SK-N-SH (cell line): ENCODE measurements at regions not wholly inside any gene's neighbourhood (a gene's known extent, or its start where the extent isn't known, plus 50 kb on each side); places are given as distances from the start of the nearest gene placed in this dataset.

Experiments used
- CTCF ChIA-PET: fragments of 300-600, 350-600 bp; formaldehyde crosslinking; extraction: SDS; loops from one replicate; lab custom pipeline; 2021; lab: Yijun Ruan, JAX
- POLR2A ChIA-PET: fragments of 350-600 bp; sonication (Branson Sonifier 250); formaldehyde crosslinking; extraction: SDS; loops from one replicate; lab custom pipeline; 2020; ENCODE audit warnings: antibody characterized with exemption, inconsistent platforms; lab: Yijun Ruan, JAX
- DNase-seq: peaks from one replicate; pipeline ENCODE4 v3.0.0; 2012
- H2AFZ ChIP-seq: fragments of 200-600 bp; sonication (generic); 2 replicates; pipeline ENCODE4 v1.8.1; 2016; ENCODE audit warnings: antibody characterized with exemption, mild to moderate bottlenecking, low read depth
- H3F3A ChIP-seq: fragments of 200-600 bp; sonication (generic); replicated peaks from 2 replicates; pipeline ENCODE3; 2016; ENCODE audit warnings: antibody characterized with exemption, mild to moderate bottlenecking; ENCODE audit not compliant: insufficient read depth
- H3K27ac ChIP-seq, 2 experiments: fragments of 200-500 bp in 1 of 2; fragments of 200-600 bp in 1 of 2; sonication (Bioruptor generic) in 1 of 2; sonication (generic), shearing (Covaris generic) in 1 of 2; 2 replicates each; pipeline versions ENCODE4 v1.5.1 to v1.6.1; 2014 to 2016; ENCODE audit warnings: low read depth in 2 of 2, inconsistent platforms in 1 of 2, low read length in 1 of 2, mild to moderate bottlenecking in 1 of 2, mixed read lengths in 1 of 2
- H3K27me3 ChIP-seq: fragments of 200-600 bp; sonication (generic), shearing (Covaris generic); 2 replicates; pipeline ENCODE4 v1.6.1; 2016; ENCODE audit warnings: mixed run types; ENCODE audit not compliant: insufficient read depth
- H3K36me3 ChIP-seq, 2 experiments: fragments of 200-500 bp in 1 of 2; fragments of 200-600 bp in 1 of 2; sonication (Bioruptor generic) in 1 of 2; sonication (generic) in 1 of 2; replicated peaks in 1 of 2; 2 replicates each; pipeline versions ENCODE3 to v1.5.1; 2014 to 2016; ENCODE audit warnings: low read length in 1 of 2, mild to moderate bottlenecking in 1 of 2; ENCODE audit not compliant: insufficient read depth in 2 of 2, control insufficient read depth in 1 of 2
- H3K4me1 ChIP-seq, 2 experiments: fragments of 200-500 bp in 1 of 2; fragments of 200-600 bp in 1 of 2; sonication (Bioruptor generic) in 1 of 2; sonication (generic), shearing (Covaris generic) in 1 of 2; 2 replicates each; pipeline versions ENCODE4 v1.5.1 to v1.6.1; 2014 to 2016; ENCODE audit warnings: low read depth in 1 of 2, low read length in 1 of 2, mixed run types in 1 of 2; ENCODE audit not compliant: insufficient read depth in 2 of 2, control insufficient read depth in 1 of 2
- H3K4me2 ChIP-seq: fragments of 200-600 bp; sonication (generic), shearing (Covaris generic); 2 replicates; pipeline ENCODE4 v1.6.1; 2017; ENCODE audit warnings: mixed run types
- H3K4me3 ChIP-seq, 2 experiments: fragments of 200-500 bp in 1 of 2; fragments of 200-600 bp in 1 of 2; sonication (Bioruptor generic) in 1 of 2; sonication (generic), shearing (Covaris generic) in 1 of 2; 2 replicates each; pipeline versions ENCODE4 v1.5.1 to v1.8.1; 2014 to 2016; ENCODE audit warnings: low read depth in 2 of 2, inconsistent platforms in 1 of 2, low read length in 1 of 2, mild to moderate bottlenecking in 1 of 2, mixed read lengths in 1 of 2, moderate library complexity in 1 of 2
- H3K79me2 ChIP-seq: fragments of 200-600 bp; sonication (generic); 2 replicates; pipeline ENCODE4 v1.8.1; 2017; ENCODE audit warnings: mild to moderate bottlenecking; ENCODE audit not compliant: insufficient read depth
- H3K9ac ChIP-seq: fragments of 200-600 bp; sonication (generic); 2 replicates; pipeline ENCODE4 v1.6.1; 2017; ENCODE audit warnings: mixed run types
- H3K9me2 ChIP-seq: fragments of 200-600 bp; sonication (generic); 2 replicates; pipeline ENCODE4 v1.6.1; 2017; ENCODE audit warnings: mixed run types
- H3K9me3 ChIP-seq: fragments of 200-600 bp; sonication (generic); 2 replicates; pipeline ENCODE4 v1.6.1; 2017; ENCODE audit warnings: mixed run types, mild to moderate bottlenecking, moderate library complexity
- H4K20me1 ChIP-seq: fragments of 200-600 bp; sonication (generic); 2 replicates; pipeline ENCODE4 v1.6.1; 2017; ENCODE audit warnings: mild to moderate bottlenecking, mixed run types; ENCODE audit not compliant: insufficient read depth
- ELF1 ChIP-seq: IDR thresholded peaks from 2 replicates; pipeline ENCODE4 v1.4.0; 2012
- EZH2phosphoT487 ChIP-seq: fragments of 200-600 bp; sonication (generic); IDR thresholded peaks from 2 replicates; pipeline ENCODE4 v1.6.1; 2017; ENCODE audit warnings: low read depth, mixed run types, mild to moderate bottlenecking, antibody characterized with exemption, moderate library complexity, borderline replicate concordance
- FOXM1 ChIP-seq: IDR thresholded peaks from 2 replicates; pipeline ENCODE4 v1.4.0; 2012; ENCODE audit warnings: low read depth, mild to moderate bottlenecking
- MAX ChIP-seq: IDR thresholded peaks from 2 replicates; pipeline ENCODE4 v1.4.0; 2012; ENCODE audit warnings: low read depth
- PBX3 ChIP-seq: IDR thresholded peaks from 2 replicates; pipeline ENCODE4; 2012
- POLR2AphosphoS5 ChIP-seq: IDR thresholded peaks from 2 replicates; pipeline ENCODE4 v1.6.1; 2012; ENCODE audit warnings: low read depth, low read length
- SIN3A ChIP-seq: IDR thresholded peaks from 2 replicates; pipeline ENCODE4 v1.6.1; 2012; ENCODE audit warnings: low read depth, mild to moderate bottlenecking, low read length, moderate library complexity, borderline replicate concordance
- SMC3 ChIP-seq: IDR thresholded peaks from 2 replicates; pipeline ENCODE4 v1.6.1; 2012; ENCODE audit warnings: low read depth, low read length, improper control_type of control experiment
- TAF1 ChIP-seq: IDR thresholded peaks from 2 replicates; pipeline ENCODE4 v1.6.1; 2012; ENCODE audit warnings: low read depth, mild to moderate bottlenecking, low read length, moderate library complexity, borderline replicate concordance
- TCF12 ChIP-seq: IDR thresholded peaks from 2 replicates; pipeline ENCODE4 v1.4.0; 2012
- TEAD4 ChIP-seq: IDR thresholded peaks from 2 replicates; pipeline ENCODE4 v1.4.0; 2012; ENCODE audit warnings: mild to moderate bottlenecking, borderline replicate concordance; ENCODE audit not compliant: insufficient read depth
- USF1 ChIP-seq: IDR thresholded peaks from 2 replicates; pipeline ENCODE4 v1.4.0; 2012; ENCODE audit warnings: low read depth, borderline replicate concordance
- ZBTB33 ChIP-seq: IDR thresholded peaks from 2 replicates; pipeline ENCODE4 v1.4.0; 2012; ENCODE audit warnings: low read depth, borderline replicate concordance
- WGBS: methylation state at CpG from one replicate; pipeline ENCODE4 v1.1.6; 2017; ENCODE audit warnings: low lambda C conversion rate; 5-methylcytosine and 5-hydroxymethylcytosine counted together
- TF ChIP-seq, protein P1 (sequence below): fragments of 200-600 bp; sonication (generic); IDR thresholded peaks from 2 replicates; pipeline ENCODE4 v1.6.1; 2017; ENCODE audit warnings: antibody characterized with exemption, mild to moderate bottlenecking, moderate library complexity
- TF ChIP-seq, protein P2 (sequence below): IDR thresholded peaks from 2 replicates; pipeline ENCODE4 v1.6.1; 2012; ENCODE audit warnings: mild to moderate bottlenecking, low read depth, low read length, moderate library complexity
- TF ChIP-seq, protein P3 (sequence below): fragments of 150-350 bp; IDR thresholded peaks from 2 replicates; pipeline ENCODE4 v1.6.1; 2017; ENCODE audit warnings: antibody characterized with exemption, low read length, low read depth, borderline replicate concordance

DNA sequence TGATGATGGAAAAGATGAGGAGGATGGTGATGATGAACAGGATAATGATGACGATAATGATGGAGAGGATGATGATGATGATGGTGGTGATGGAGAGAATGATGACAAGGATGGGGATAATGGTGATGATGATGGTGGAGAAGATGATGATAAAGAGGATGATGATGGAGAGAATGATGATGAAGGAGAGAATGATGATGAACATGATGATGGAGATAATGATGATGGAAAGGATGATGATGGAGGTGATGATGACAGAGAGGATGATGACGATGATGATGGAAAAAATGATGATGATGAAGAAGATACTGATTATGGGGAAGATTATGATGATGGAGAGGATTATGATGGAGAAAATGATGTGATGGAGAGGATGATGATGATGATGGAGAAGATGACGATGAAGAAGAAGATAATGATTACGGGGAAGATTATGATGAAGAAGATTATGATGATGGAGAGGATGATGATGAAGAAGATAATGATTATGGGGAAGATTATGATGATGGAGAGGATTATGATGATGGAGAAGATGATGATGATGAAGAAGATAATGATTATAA is 204.1 kb downstream of the MATN1 start:
- Histone ChIP-seq H3K4me1 (no peaks in the 10 kb centered on the region; a peak in 1 of 4 replicates), H3K4me3 (no peak overlapping the region), H3K9me2 (no peaks in the 10 kb centered on the region), H3K27ac (no peak overlapping the region), H3K79me2 (no peaks in the 10 kb centered on the region), H3K27me3 (no peaks in the 10 kb centered on the region), H3K9ac (no peak overlapping the region), H2AFZ (no peak overlapping the region), H3F3A (no peaks in the 10 kb centered on the region), H4K20me1 (no peaks in the 10 kb centered on the region), H3K9me3 (no peaks in the 10 kb centered on the region), H3K4me2 (no peak overlapping the region), H3K36me3 (no peaks in the 10 kb centered on the region)
- DNase-seq: no peak
- POLR2A ChIA-PET: no interaction called here
- CTCF ChIA-PET: no interaction called here
- TF ChIP-seq SMC3: no peak
- TF ChIP-seq ELF1: no peak
- TF ChIP-seq TAF1: no peak
- no peak for TF ChIP-seq POLR2AphosphoS5
- TF ChIP-seq PBX3: no peak
- TF ChIP-seq SIN3A: no peak
- 38% methylated on average over 4 of the region's 4 CpGs for WGBS

GRCh38 chr1:30518696-30519095 is 204.7 kb downstream of the MATN1 start:
- Histone ChIP-seq H3K27me3 (no peaks in the 10 kb centered on the region), H3K79me2 (no peaks in the 10 kb centered on the region), H3K4me2 (no peak overlapping the region), H3K4me3 (no peak overlapping the region), H3F3A (no peaks in the 10 kb centered on the region), H3K9ac (no peak overlapping the region), H3K9me2 (no peaks in the 10 kb centered on the region), H2AFZ (no peak overlapping the region), H3K27ac (no peak overlapping the region), H3K9me3 (no peaks in the 10 kb centered on the region), H3K36me3 (no peaks in the 10 kb centered on the region), H3K4me1 (no peaks in the 10 kb centered on the region; a peak in 1 of 4 replicates), H4K20me1 (no peaks in the 10 kb centered on the region)
- no peak for DNase-seq
- ChIA-PET POLR2A (no interaction called here), CTCF (no interaction called here)
- 32% methylated on average over 3 of the region's 3 CpGs for WGBS
- TF ChIP-seq EZH2phosphoT487: no peak
- TF ChIP-seq, protein P1, sequence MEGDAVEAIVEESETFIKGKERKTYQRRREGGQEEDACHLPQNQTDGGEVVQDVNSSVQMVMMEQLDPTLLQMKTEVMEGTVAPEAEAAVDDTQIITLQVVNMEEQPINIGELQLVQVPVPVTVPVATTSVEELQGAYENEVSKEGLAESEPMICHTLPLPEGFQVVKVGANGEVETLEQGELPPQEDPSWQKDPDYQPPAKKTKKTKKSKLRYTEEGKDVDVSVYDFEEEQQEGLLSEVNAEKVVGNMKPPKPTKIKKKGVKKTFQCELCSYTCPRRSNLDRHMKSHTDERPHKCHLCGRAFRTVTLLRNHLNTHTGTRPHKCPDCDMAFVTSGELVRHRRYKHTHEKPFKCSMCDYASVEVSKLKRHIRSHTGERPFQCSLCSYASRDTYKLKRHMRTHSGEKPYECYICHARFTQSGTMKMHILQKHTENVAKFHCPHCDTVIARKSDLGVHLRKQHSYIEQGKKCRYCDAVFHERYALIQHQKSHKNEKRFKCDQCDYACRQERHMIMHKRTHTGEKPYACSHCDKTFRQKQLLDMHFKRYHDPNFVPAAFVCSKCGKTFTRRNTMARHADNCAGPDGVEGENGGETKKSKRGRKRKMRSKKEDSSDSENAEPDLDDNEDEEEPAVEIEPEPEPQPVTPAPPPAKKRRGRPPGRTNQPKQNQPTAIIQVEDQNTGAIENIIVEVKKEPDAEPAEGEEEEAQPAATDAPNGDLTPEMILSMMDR: no peak
- no peak for TF ChIP-seq ZBTB33
- TF ChIP-seq, protein P2, sequence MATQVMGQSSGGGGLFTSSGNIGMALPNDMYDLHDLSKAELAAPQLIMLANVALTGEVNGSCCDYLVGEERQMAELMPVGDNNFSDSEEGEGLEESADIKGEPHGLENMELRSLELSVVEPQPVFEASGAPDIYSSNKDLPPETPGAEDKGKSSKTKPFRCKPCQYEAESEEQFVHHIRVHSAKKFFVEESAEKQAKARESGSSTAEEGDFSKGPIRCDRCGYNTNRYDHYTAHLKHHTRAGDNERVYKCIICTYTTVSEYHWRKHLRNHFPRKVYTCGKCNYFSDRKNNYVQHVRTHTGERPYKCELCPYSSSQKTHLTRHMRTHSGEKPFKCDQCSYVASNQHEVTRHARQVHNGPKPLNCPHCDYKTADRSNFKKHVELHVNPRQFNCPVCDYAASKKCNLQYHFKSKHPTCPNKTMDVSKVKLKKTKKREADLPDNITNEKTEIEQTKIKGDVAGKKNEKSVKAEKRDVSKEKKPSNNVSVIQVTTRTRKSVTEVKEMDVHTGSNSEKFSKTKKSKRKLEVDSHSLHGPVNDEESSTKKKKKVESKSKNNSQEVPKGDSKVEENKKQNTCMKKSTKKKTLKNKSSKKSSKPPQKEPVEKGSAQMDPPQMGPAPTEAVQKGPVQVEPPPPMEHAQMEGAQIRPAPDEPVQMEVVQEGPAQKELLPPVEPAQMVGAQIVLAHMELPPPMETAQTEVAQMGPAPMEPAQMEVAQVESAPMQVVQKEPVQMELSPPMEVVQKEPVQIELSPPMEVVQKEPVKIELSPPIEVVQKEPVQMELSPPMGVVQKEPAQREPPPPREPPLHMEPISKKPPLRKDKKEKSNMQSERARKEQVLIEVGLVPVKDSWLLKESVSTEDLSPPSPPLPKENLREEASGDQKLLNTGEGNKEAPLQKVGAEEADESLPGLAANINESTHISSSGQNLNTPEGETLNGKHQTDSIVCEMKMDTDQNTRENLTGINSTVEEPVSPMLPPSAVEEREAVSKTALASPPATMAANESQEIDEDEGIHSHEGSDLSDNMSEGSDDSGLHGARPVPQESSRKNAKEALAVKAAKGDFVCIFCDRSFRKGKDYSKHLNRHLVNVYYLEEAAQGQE: no peak
- no peak for TF ChIP-seq USF1
- TF ChIP-seq FOXM1: no peak
- TF ChIP-seq, protein P3, sequence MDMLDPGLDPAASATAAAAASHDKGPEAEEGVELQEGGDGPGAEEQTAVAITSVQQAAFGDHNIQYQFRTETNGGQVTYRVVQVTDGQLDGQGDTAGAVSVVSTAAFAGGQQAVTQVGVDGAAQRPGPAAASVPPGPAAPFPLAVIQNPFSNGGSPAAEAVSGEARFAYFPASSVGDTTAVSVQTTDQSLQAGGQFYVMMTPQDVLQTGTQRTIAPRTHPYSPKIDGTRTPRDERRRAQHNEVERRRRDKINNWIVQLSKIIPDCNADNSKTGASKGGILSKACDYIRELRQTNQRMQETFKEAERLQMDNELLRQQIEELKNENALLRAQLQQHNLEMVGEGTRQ: no peak
- TF ChIP-seq ELF1: no peak
- no peak for TF ChIP-seq TCF12
- TF ChIP-seq TAF1: no peak
- no peak for TF ChIP-seq TEAD4
- no peak for TF ChIP-seq MAX
